Prostate gland (tissue), 2 donors: ENCODE measurements at regions not wholly inside any gene's neighbourhood (a gene's known extent, or its start where the extent isn't known, plus 50 kb on each side); places are given as distances from the start of the nearest gene placed in this dataset.

Source experiments
- DNase-seq: peaks from one replicate; pipeline ENCODE4 v3.0.0-alpha.2; 2019; ENCODE audit warnings: low spot score
- H3K27ac ChIP-seq, 2 donors: fragments of 200-600 bp; sonication (generic); 2 replicates each; pipeline ENCODE4 v1.5.1; 2017 to 2019
- H3K27me3 ChIP-seq: fragments of 200-600 bp; sonication (generic); replicated peaks from 2 replicates; pipeline ENCODE4 v1.5.1; 2019; ENCODE audit not compliant: insufficient read depth
- H3K36me3 ChIP-seq, 2 donors: fragments of 200-600 bp; sonication (generic); 1 replicate in 1 of 2; 2 replicates in 1 of 2; pipeline versions ENCODE4 v1.5.1 to v1.8.1; 2017 to 2019
- H3K4me1 ChIP-seq: fragments of 200-600 bp; sonication (generic); replicated peaks from 2 replicates; pipeline ENCODE4 v1.5.1; 2019
- H3K4me3 ChIP-seq, 2 donors: fragments of 200-600 bp; sonication (generic); 2 replicates each; pipeline ENCODE4 v1.5.1; 2017 to 2019
- H3K9me3 ChIP-seq: fragments of 200-600 bp; sonication (generic); 2 replicates; pipeline ENCODE4 v1.5.1; 2017
- POLR2A ChIP-seq: fragments of 450-650 bp; IDR thresholded peaks from one replicate; pipeline ENCODE4 v1.6.1; 2016; ENCODE audit warnings: antibody characterized with exemption, mild to moderate bottlenecking
- POLR2AphosphoS5 ChIP-seq: sonication (generic); formaldehyde crosslinking; IDR thresholded peaks from one replicate; pipeline ENCODE4 v1.6.1; 2017; ENCODE audit warnings: antibody characterized with exemption
- WGBS: methylation state at CpG from one replicate; pipeline ENCODE4 v1.1.5; 2018; 5-methylcytosine and 5-hydroxymethylcytosine counted together
- intact Hi-C: fragments of 100-400 bp; cut with DNase I; formaldehyde crosslinking; loops from one replicate; pipeline ENCODE4 v1.14.2; 2022
- TF ChIP-seq, protein P1 (sequence below), 4 experiments: fragments of 200-600 bp in 2 of 4; fragments of 450-650 bp in 2 of 4; sonication (generic) in 2 of 4; IDR thresholded peaks; 1 replicate in 3 of 4; 2 replicates in 1 of 4; pipeline ENCODE4 v1.5.1; 2016 to 2019; ENCODE audit warnings: antibody characterized with exemption in 4 of 4, mild to moderate bottlenecking in 2 of 4, moderate library complexity in 2 of 4

GRCh38 chr11:29584342-29584741 lies 432.5 kb downstream of the KCNA4 start:
- Histone ChIP-seq H3K27me3 (no peaks in the 10 kb centered on the region), H3K27ac (no peak overlapping the region), H3K4me1 (no peaks in the 10 kb centered on the region), H3K9me3 (no peaks in the 10 kb centered on the region), H3K36me3 (no peaks in the 10 kb centered on the region), H3K4me3 (no peak overlapping the region)
- intact Hi-C loops = no loop called here
- TF ChIP-seq POLR2A (no peak), POLR2AphosphoS5 (no peak)
- no peak for DNase-seq

GRCh38 chr11:29578806-29579205 lies 438.0 kb downstream of the KCNA4 start:
- intact Hi-C loops = no loop called here
- DNase-seq = no peak
- H3K4me1 ChIP-seq = no peaks in the 10 kb centered on the region
- no peak overlapping the region for H3K4me3 ChIP-seq
- H3K36me3 ChIP-seq = no peaks in the 10 kb centered on the region
- TF ChIP-seq, protein P1, sequence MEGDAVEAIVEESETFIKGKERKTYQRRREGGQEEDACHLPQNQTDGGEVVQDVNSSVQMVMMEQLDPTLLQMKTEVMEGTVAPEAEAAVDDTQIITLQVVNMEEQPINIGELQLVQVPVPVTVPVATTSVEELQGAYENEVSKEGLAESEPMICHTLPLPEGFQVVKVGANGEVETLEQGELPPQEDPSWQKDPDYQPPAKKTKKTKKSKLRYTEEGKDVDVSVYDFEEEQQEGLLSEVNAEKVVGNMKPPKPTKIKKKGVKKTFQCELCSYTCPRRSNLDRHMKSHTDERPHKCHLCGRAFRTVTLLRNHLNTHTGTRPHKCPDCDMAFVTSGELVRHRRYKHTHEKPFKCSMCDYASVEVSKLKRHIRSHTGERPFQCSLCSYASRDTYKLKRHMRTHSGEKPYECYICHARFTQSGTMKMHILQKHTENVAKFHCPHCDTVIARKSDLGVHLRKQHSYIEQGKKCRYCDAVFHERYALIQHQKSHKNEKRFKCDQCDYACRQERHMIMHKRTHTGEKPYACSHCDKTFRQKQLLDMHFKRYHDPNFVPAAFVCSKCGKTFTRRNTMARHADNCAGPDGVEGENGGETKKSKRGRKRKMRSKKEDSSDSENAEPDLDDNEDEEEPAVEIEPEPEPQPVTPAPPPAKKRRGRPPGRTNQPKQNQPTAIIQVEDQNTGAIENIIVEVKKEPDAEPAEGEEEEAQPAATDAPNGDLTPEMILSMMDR (IDR thresholded peaks at IDR 0.05) = no peak
- TF ChIP-seq POLR2AphosphoS5 (no peak), POLR2A (no peak)
- H3K9me3 ChIP-seq = no peaks in the 10 kb centered on the region
- no peak overlapping the region for H3K27ac ChIP-seq
- 80% methylated on average over 2 of the region's 2 CpGs for WGBS
- H3K27me3 ChIP-seq = no peaks in the 10 kb centered on the region

DNA sequence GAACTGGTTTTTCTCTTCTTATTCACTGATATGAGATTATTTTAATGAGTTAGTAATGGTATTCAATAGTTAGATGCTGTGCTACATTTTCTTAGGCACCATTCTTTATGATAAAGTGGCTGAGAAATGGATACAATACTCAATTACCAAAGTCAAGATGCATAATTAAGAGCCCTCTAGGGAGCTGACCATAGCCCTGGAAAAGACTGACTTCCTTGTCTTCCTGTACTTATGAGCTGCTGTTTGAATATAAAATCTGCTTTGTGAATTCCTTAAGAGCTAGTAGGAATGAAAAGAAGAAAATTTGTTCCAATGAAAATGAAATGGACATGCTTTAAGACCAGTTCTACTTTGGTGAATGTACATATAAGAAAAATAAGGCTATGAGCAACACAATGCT lies 452.3 kb downstream of the KCNA4 start:
- H3K4me3 ChIP-seq = no peak overlapping the region
- intact Hi-C loops = no loop called here
- no peaks in the 10 kb centered on the region for H3K36me3 ChIP-seq
- no peak for DNase-seq
- TF ChIP-seq, protein P1 (IDR thresholded peaks at IDR 0.05) = no peak
- no peak for TF ChIP-seq POLR2A
- no peak for TF ChIP-seq POLR2AphosphoS5
- no peaks in the 10 kb centered on the region for H3K27me3 ChIP-seq
- H3K4me1 ChIP-seq = no peaks in the 10 kb centered on the region
- no peak overlapping the region for H3K27ac ChIP-seq
- H3K9me3 ChIP-seq = no peaks in the 10 kb centered on the region

DNA sequence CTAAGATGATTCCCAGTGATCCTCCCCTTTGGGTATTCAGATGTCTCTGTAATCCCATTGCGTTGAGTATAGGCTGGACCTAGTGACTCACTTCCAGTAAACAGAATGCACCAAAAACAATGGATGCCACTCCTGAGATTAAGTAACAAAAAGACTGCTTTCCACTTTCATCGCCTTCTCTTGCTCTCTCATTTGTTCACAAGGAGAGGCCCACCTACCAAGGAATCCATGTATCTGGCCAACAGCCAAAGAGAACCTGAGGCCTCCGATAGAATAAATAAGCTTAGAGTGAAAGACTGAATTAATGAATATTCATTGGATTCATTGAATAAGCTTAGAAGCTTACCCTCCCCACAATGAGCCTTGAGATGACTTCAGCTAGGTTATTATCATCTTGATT lies 454.6 kb downstream of the KCNA4 start:
- intact Hi-C loops = no loop called here
- no peaks in the 10 kb centered on the region for H3K36me3 ChIP-seq
- WGBS = 76% methylated on average over 3 of the region's 3 CpGs
- no peaks in the 10 kb centered on the region for H3K4me1 ChIP-seq
- no peak overlapping the region for H3K4me3 ChIP-seq
- H3K27ac ChIP-seq = no peak overlapping the region
- no peaks in the 10 kb centered on the region for H3K27me3 ChIP-seq
- H3K9me3 ChIP-seq = no peaks in the 10 kb centered on the region
- TF ChIP-seq, protein P1 (IDR thresholded peaks at IDR 0.05) = no peak
- TF ChIP-seq POLR2AphosphoS5 (no peak), POLR2A (no peak)
- DNase-seq = no peak

- intact Hi-C loops = no loop called here
- TF ChIP-seq, protein P1 (IDR thresholded peaks at IDR 0.05) = no peak
- no peak for TF ChIP-seq POLR2AphosphoS5
- TF ChIP-seq POLR2A = no peak
- 5% methylated on average over 1 of the region's 1 CpG for WGBS
- H3K4me3 ChIP-seq = no peak overlapping the region
- no peak for DNase-seq
- H3K9me3 ChIP-seq = no peaks in the 10 kb centered on the region
- H3K4me1 ChIP-seq = no peaks in the 10 kb centered on the region
- H3K27ac ChIP-seq = no peak overlapping the region
- no peaks in the 10 kb centered on the region for H3K36me3 ChIP-seq
- no peaks in the 10 kb centered on the region for H3K27me3 ChIP-seq
Observed at GRCh38 chr11:29553990-29554389, 462.8 kb downstream of the KCNA4 start.
